HL-60 (cell line): ENCODE measurements at regions not wholly inside any gene's neighbourhood (a gene's known extent, or its start where the extent isn't known, plus 50 kb on each side); places are given as distances from the start of the nearest gene placed in this dataset.

Source experiments
- POLR2AphosphoS5 ChIP-seq: IDR thresholded peaks from 2 replicates; pipeline ENCODE4 v1.6.1; 2012; ENCODE audit warnings: low read depth
- TF ChIP-seq, protein P1 (sequence below): IDR thresholded peaks from one replicate; pipeline ENCODE4 v1.5.1; 2011; ENCODE audit warnings: low read length, control low read depth, inconsistent platforms; ENCODE audit not compliant: insufficient read depth
- TF ChIP-seq, protein P2 (sequence below): IDR thresholded peaks from 2 replicates; pipeline ENCODE4 v1.6.1; 2012; ENCODE audit warnings: low read depth; ENCODE audit not compliant: insufficient replicate concordance

DNA sequence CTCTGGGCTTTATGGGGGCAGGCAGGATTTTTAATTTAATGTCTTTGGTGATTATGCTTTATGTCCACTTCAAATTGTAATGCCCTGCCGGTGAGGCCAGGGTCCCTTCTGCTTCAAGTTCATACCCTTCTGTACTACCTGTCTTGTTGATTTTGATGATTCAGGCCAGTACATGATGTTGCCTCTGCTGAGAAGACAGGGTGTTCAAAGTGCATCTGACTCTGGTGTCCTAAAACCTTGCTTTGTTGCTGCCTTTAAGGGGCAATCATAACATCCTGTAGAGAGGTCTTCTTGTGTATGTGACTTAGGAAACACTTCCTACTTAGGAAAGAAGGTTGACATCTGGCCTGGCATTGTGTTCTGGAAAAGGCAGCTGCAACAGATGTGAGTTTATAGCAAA, 113.2 kb downstream of the TMEM170B start:
- TF ChIP-seq POLR2AphosphoS5: no peak
- TF ChIP-seq, protein P1, sequence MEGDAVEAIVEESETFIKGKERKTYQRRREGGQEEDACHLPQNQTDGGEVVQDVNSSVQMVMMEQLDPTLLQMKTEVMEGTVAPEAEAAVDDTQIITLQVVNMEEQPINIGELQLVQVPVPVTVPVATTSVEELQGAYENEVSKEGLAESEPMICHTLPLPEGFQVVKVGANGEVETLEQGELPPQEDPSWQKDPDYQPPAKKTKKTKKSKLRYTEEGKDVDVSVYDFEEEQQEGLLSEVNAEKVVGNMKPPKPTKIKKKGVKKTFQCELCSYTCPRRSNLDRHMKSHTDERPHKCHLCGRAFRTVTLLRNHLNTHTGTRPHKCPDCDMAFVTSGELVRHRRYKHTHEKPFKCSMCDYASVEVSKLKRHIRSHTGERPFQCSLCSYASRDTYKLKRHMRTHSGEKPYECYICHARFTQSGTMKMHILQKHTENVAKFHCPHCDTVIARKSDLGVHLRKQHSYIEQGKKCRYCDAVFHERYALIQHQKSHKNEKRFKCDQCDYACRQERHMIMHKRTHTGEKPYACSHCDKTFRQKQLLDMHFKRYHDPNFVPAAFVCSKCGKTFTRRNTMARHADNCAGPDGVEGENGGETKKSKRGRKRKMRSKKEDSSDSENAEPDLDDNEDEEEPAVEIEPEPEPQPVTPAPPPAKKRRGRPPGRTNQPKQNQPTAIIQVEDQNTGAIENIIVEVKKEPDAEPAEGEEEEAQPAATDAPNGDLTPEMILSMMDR: no peak
- TF ChIP-seq, protein P2, sequence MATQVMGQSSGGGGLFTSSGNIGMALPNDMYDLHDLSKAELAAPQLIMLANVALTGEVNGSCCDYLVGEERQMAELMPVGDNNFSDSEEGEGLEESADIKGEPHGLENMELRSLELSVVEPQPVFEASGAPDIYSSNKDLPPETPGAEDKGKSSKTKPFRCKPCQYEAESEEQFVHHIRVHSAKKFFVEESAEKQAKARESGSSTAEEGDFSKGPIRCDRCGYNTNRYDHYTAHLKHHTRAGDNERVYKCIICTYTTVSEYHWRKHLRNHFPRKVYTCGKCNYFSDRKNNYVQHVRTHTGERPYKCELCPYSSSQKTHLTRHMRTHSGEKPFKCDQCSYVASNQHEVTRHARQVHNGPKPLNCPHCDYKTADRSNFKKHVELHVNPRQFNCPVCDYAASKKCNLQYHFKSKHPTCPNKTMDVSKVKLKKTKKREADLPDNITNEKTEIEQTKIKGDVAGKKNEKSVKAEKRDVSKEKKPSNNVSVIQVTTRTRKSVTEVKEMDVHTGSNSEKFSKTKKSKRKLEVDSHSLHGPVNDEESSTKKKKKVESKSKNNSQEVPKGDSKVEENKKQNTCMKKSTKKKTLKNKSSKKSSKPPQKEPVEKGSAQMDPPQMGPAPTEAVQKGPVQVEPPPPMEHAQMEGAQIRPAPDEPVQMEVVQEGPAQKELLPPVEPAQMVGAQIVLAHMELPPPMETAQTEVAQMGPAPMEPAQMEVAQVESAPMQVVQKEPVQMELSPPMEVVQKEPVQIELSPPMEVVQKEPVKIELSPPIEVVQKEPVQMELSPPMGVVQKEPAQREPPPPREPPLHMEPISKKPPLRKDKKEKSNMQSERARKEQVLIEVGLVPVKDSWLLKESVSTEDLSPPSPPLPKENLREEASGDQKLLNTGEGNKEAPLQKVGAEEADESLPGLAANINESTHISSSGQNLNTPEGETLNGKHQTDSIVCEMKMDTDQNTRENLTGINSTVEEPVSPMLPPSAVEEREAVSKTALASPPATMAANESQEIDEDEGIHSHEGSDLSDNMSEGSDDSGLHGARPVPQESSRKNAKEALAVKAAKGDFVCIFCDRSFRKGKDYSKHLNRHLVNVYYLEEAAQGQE: no peak
